Glutamatergic neuron (in vitro differentiated cells): ENCODE measurements at regions not wholly inside any gene's neighbourhood (a gene's known extent, or its start where the extent isn't known, plus 50 kb on each side); places are given as distances from the start of the nearest gene placed in this dataset.

Experiments
- DNase-seq: peaks from one replicate; pipeline ENCODE4 v3.0.0; 2022
- H3K27ac Mint-ChIP-seq: one replicate; pipeline ENCODE4 v1.8.0; 2020; ENCODE audit warnings: mild to moderate bottlenecking, mixed read lengths, inconsistent platforms; ENCODE audit not compliant: unreplicated experiment
- H3K27me3 Mint-ChIP-seq: one replicate; pipeline ENCODE4 v1.8.0; 2020; ENCODE audit warnings: mild to moderate bottlenecking, moderate library complexity, mixed read lengths, inconsistent platforms; ENCODE audit not compliant: unreplicated experiment
- H3K36me3 Mint-ChIP-seq: one replicate; pipeline ENCODE4 v1.8.0; 2020; ENCODE audit warnings: mild to moderate bottlenecking, mixed read lengths, inconsistent platforms; ENCODE audit not compliant: unreplicated experiment
- H3K4me1 Mint-ChIP-seq: one replicate; pipeline ENCODE4 v1.8.0; 2020; ENCODE audit warnings: mild to moderate bottlenecking, low read depth, mixed read lengths, inconsistent platforms; ENCODE audit not compliant: unreplicated experiment
- H3K4me3 Mint-ChIP-seq: one replicate; pipeline ENCODE4 v1.8.0; 2020; ENCODE audit warnings: mild to moderate bottlenecking, mixed read lengths, inconsistent platforms; ENCODE audit not compliant: unreplicated experiment
- H3K9me3 Mint-ChIP-seq: one replicate; pipeline ENCODE4 v1.8.0; 2020; ENCODE audit warnings: mild to moderate bottlenecking, moderate library complexity, mixed read lengths, inconsistent platforms; ENCODE audit not compliant: unreplicated experiment
- TF ChIP-seq, protein P1 (sequence below): fragments of 200-600 bp; sonication (generic); IDR thresholded peaks from one replicate; pipeline ENCODE4 v1.5.0; 2021; ENCODE audit not compliant: partially characterized antibody, unreplicated experiment

- no peaks in the 10 kb centered on the region for H3K27me3 Mint-ChIP-seq
- no peaks in the 10 kb centered on the region for H3K36me3 Mint-ChIP-seq
- no peak for DNase-seq
- no peaks in the 10 kb centered on the region for H3K4me1 Mint-ChIP-seq
- no peaks in the 10 kb centered on the region for H3K9me3 Mint-ChIP-seq
- TF ChIP-seq, protein P1, sequence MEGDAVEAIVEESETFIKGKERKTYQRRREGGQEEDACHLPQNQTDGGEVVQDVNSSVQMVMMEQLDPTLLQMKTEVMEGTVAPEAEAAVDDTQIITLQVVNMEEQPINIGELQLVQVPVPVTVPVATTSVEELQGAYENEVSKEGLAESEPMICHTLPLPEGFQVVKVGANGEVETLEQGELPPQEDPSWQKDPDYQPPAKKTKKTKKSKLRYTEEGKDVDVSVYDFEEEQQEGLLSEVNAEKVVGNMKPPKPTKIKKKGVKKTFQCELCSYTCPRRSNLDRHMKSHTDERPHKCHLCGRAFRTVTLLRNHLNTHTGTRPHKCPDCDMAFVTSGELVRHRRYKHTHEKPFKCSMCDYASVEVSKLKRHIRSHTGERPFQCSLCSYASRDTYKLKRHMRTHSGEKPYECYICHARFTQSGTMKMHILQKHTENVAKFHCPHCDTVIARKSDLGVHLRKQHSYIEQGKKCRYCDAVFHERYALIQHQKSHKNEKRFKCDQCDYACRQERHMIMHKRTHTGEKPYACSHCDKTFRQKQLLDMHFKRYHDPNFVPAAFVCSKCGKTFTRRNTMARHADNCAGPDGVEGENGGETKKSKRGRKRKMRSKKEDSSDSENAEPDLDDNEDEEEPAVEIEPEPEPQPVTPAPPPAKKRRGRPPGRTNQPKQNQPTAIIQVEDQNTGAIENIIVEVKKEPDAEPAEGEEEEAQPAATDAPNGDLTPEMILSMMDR: no peak
- no peak overlapping the region for H3K4me3 Mint-ChIP-seq
- no peak overlapping the region for H3K27ac Mint-ChIP-seq
These were observed 164.1 kb downstream of the TFAP2A start for GRCh38 chr6:10250655-10251220.

- no peaks in the 10 kb centered on the region for H3K4me1 Mint-ChIP-seq
- no peak overlapping the region for H3K27ac Mint-ChIP-seq
- H3K9me3 Mint-ChIP-seq: no peaks in the 10 kb centered on the region
- no peaks in the 10 kb centered on the region for H3K36me3 Mint-ChIP-seq
- H3K4me3 Mint-ChIP-seq: no peak overlapping the region
- DNase-seq: no peak
- TF ChIP-seq, protein P1: no peak
- H3K27me3 Mint-ChIP-seq: no peaks in the 10 kb centered on the region
These were observed 166.5 kb downstream of the TFAP2A start for GRCh38 chr6:10248378-10248843.

- no peaks in the 10 kb centered on the region for H3K4me1 Mint-ChIP-seq
- TF ChIP-seq, protein P1: no peak
- no peaks in the 10 kb centered on the region for H3K27me3 Mint-ChIP-seq
- H3K4me3 Mint-ChIP-seq: no peak overlapping the region
- no peaks in the 10 kb centered on the region for H3K36me3 Mint-ChIP-seq
- H3K9me3 Mint-ChIP-seq: no peaks in the 10 kb centered on the region
- H3K27ac Mint-ChIP-seq: no peak overlapping the region
- DNase-seq: no peak
These were observed 177.4 kb downstream of the TFAP2A start for GRCh38 chr6:10237298-10238038.

- Mint-ChIP-seq H3K4me1 (no peaks in the 10 kb centered on the region), H3K36me3 (no peaks in the 10 kb centered on the region)
These were observed 179.5 kb downstream of the TFAP2A start for GRCh38 chr6:10235344-10235743.

More at GRCh38 chr6:10235344-10235743, 179.5 kb downstream of the TFAP2A start:
- Mint-ChIP-seq H3K4me3 (no peak overlapping the region), H3K27me3 (no peaks in the 10 kb centered on the region), H3K9me3 (no peaks in the 10 kb centered on the region), H3K27ac (no peak overlapping the region)
- TF ChIP-seq, protein P1: no peak
- DNase-seq: no peak
